ENCODE measurements at regions not wholly inside any gene's neighbourhood (a gene's known extent, or its start where the extent isn't known, plus 50 kb on each side); places are given as distances from the start of the nearest gene placed in this dataset.

DNA sequence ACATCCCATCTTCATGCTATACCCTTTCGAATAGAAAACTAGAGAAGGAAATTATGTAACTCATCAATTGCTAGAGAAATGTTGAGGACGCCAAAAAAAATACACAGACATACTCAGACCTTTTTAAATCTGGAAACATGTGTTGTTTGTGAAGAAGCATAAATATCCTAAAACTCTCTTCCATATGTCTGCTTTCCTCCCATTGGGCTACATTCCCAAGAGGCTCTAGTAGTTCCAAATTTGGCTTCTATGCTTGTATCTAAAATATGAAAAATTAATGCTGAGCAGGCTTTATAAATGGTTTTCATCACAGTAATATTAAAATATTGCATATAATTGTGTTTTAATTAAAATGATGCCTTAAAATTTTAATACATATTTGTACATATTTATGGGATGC, 297.9 kb upstream of the PSMD7 start:
- ATAC-seq (ENCODE audit: insufficient read depth, low FRiP score): no peak
- no peak overlapping the region for H3K27ac ChIP-seq (ENCODE audit: low read depth in 1 of 2, low read length in 1 of 2)
- TF ChIP-seq, protein P1, sequence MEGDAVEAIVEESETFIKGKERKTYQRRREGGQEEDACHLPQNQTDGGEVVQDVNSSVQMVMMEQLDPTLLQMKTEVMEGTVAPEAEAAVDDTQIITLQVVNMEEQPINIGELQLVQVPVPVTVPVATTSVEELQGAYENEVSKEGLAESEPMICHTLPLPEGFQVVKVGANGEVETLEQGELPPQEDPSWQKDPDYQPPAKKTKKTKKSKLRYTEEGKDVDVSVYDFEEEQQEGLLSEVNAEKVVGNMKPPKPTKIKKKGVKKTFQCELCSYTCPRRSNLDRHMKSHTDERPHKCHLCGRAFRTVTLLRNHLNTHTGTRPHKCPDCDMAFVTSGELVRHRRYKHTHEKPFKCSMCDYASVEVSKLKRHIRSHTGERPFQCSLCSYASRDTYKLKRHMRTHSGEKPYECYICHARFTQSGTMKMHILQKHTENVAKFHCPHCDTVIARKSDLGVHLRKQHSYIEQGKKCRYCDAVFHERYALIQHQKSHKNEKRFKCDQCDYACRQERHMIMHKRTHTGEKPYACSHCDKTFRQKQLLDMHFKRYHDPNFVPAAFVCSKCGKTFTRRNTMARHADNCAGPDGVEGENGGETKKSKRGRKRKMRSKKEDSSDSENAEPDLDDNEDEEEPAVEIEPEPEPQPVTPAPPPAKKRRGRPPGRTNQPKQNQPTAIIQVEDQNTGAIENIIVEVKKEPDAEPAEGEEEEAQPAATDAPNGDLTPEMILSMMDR (IDR thresholded peaks at IDR 0.05; ENCODE audit: control extremely low read depth, extremely low read depth): no peak
- peak in 1 of 3 donors; percentile 25 for DNase-seq
- no peaks in the 10 kb centered on the region for H3K36me3 ChIP-seq (ENCODE audit: control insufficient read depth in 4 of 4, insufficient read depth in 4 of 4, low read length in 4 of 4)
- no peak overlapping the region for H3K4me3 ChIP-seq
- WGBS, 2 donors: 68 to 87% methylated on average over 2 of the region's 2 CpGs
- no peak overlapping the region for H3K9ac ChIP-seq (ENCODE audit: insufficient read depth in 1 of 2, low read length in 2 of 2)
- peaks cover 0 to 6% (median 2%) of the 10 kb centered on the region in 4 donors for H3K9me3 ChIP-seq (ENCODE audit: control insufficient read depth in 4 of 4, insufficient read depth in 3 of 4, low read length in 3 of 4)
- H3K27me3 ChIP-seq (ENCODE audit: control insufficient read depth in 3 of 3, insufficient read depth in 3 of 3, low read length in 2 of 3): no peaks in the 10 kb centered on the region
- H3K4me1 ChIP-seq (ENCODE audit: control insufficient read depth in 5 of 5, insufficient read depth in 5 of 5, low read length in 5 of 5): peaks cover 0 to 9% (median 0%) of the 10 kb centered on the region in 5 donors

DNA sequence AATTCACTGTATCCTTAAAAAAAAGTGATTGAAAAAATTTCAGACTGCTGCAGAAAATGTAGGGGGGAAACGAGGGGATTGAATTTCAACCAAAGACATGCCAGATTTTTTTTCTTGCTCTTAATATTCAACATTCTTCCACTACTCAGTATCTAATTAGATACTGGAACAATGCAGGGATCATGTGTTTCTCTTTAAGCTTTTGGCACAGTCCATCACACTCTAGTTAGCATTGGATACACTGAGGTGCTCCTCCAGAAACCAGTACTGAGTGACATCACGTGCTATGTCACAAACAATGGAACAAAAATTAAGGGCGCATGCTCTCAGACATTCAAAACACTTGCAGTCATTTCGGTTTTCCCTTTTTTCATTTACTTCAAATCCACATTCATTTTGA, 298.6 kb upstream of the PSMD7 start:
- TF ChIP-seq, protein P1 (IDR thresholded peaks at IDR 0.05; ENCODE audit: control extremely low read depth, extremely low read depth): no peak
- no peaks in the 10 kb centered on the region for H3K27me3 ChIP-seq (ENCODE audit: control insufficient read depth in 3 of 3, insufficient read depth in 3 of 3, low read length in 2 of 3)
- no peak for ATAC-seq (ENCODE audit: insufficient read depth, low FRiP score)
- peaks cover 0 to 9% (median 0%) of the 10 kb centered on the region in 5 donors for H3K4me1 ChIP-seq (ENCODE audit: control insufficient read depth in 5 of 5, insufficient read depth in 5 of 5, low read length in 5 of 5)
- H3K4me3 ChIP-seq: no peak overlapping the region
- no peaks in the 10 kb centered on the region for H3K36me3 ChIP-seq (ENCODE audit: control insufficient read depth in 4 of 4, insufficient read depth in 4 of 4, low read length in 4 of 4)
- peak in 2 of 3 donors; percentile 36 to 39 for DNase-seq
- WGBS, 2 donors: 72 to 80% methylated on average over 4 of the region's 4 CpGs
- peaks cover 0 to 2% (median under 1%) of the 10 kb centered on the region in 4 donors for H3K9me3 ChIP-seq (ENCODE audit: control insufficient read depth in 4 of 4, insufficient read depth in 3 of 4, low read length in 3 of 4)
- H3K9ac ChIP-seq (ENCODE audit: insufficient read depth in 1 of 2, low read length in 2 of 2): no peak overlapping the region
- H3K27ac ChIP-seq (ENCODE audit: low read depth in 1 of 2, low read length in 1 of 2): no peak overlapping the region

DNA sequence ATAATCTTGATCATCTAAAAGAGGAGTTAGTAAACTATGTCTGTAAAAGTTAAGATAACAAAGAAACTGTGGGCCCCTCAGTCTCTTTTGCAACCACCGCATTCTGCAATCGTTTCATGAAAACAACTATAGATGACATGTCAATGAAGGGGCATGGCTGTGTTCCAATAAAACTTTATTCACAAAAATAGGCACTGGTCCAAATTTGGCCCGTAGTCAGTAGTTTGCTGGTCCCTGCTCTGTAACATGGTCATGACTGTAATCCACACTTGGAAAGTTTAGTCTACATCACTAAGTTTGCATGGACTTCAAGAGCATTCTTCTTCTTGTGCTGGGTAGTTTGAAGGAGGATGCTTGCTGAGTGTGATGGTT, 299.3 kb upstream of the PSMD7 start:
- peaks cover 0 to 2% (median under 1%) of the 10 kb centered on the region in 4 donors for H3K9me3 ChIP-seq (ENCODE audit: control insufficient read depth in 4 of 4, insufficient read depth in 3 of 4, low read length in 3 of 4)
- peaks cover 0 to 9% (median 0%) of the 10 kb centered on the region in 5 donors for H3K4me1 ChIP-seq (ENCODE audit: control insufficient read depth in 5 of 5, insufficient read depth in 5 of 5, low read length in 5 of 5)
- H3K9ac ChIP-seq (ENCODE audit: insufficient read depth in 1 of 2, low read length in 2 of 2): no peak overlapping the region
- WGBS, 2 donors: 67 to 81% methylated on average over 3 of the region's 3 CpGs
- no peak overlapping the region for H3K27ac ChIP-seq (ENCODE audit: low read depth in 1 of 2, low read length in 1 of 2)
- peak in 2 of 3 donors; percentile 47 to 48 for DNase-seq
- no peak overlapping the region for H3K4me3 ChIP-seq
- no peaks in the 10 kb centered on the region for H3K27me3 ChIP-seq (ENCODE audit: control insufficient read depth in 3 of 3, insufficient read depth in 3 of 3, low read length in 2 of 3)
- no peaks in the 10 kb centered on the region for H3K36me3 ChIP-seq (ENCODE audit: control insufficient read depth in 4 of 4, insufficient read depth in 4 of 4, low read length in 4 of 4)
- TF ChIP-seq, protein P1 (IDR thresholded peaks at IDR 0.05; ENCODE audit: control extremely low read depth, extremely low read depth): no peak
- no peak for ATAC-seq (ENCODE audit: insufficient read depth, low FRiP score)

Data from lung (tissue), 11 donors.